ENCODE measurements at regions not wholly inside any gene's neighbourhood (a gene's known extent, or its start where the extent isn't known, plus 50 kb on each side); places are given as distances from the start of the nearest gene placed in this dataset.

- peaks cover 8% of the 10 kb centered on the region for H3K9me3 ChIP-seq (ENCODE audit: control insufficient read depth, low read length)
- no peaks in the 10 kb centered on the region for H3K36me3 ChIP-seq (ENCODE audit: control insufficient read depth, insufficient read depth, low read length)
- Mint-ChIP-seq H3K4me1 (peaks cover 32% of the 10 kb centered on the region), H3K27ac (no peak overlapping the region), H3K4me3 (no peak overlapping the region), H3K9me3 (no peaks in the 10 kb centered on the region), H3K27me3 (ENCODE audit: insufficient read depth) (peaks cover 2% of the 10 kb centered on the region), H3K36me3 (ENCODE audit: low read depth) (no peaks in the 10 kb centered on the region)
- no peak for TF ChIP-seq CTCF (conservative IDR thresholded peaks at IDR 0.05)
- no peak overlapping the region for H3K27ac ChIP-seq (ENCODE audit: low read depth, low read length)
- WGBS, 2 experiments (ENCODE audit: insufficient coverage in 1 of 2, insufficient read length in 1 of 2) = 93% methylated on average over 2 of the region's 2 CpGs
- DNase-seq = no peak
- no peak overlapping the region for H3K9ac ChIP-seq (ENCODE audit: extremely low read depth, low read length, poor library complexity, severe bottlenecking)
- no peak overlapping the region for H3K4me3 ChIP-seq (ENCODE audit: low read length)
- H3K4me1 ChIP-seq (ENCODE audit: control insufficient read depth, insufficient read depth, low read length) = peaks cover 4% of the 10 kb centered on the region
- H3K27me3 ChIP-seq (ENCODE audit: control insufficient read depth, insufficient read depth, low read length, poor library complexity, severe bottlenecking) = no peaks in the 10 kb centered on the region
Observed at GRCh38 chr15:61681038-61681418, 379.2 kb downstream of the VPS13C start.

- no peaks in the 10 kb centered on the region for H3K36me3 ChIP-seq (ENCODE audit: control insufficient read depth, insufficient read depth, low read length)
- H3K27me3 ChIP-seq (ENCODE audit: control insufficient read depth, insufficient read depth, low read length, poor library complexity, severe bottlenecking) = no peaks in the 10 kb centered on the region
- no peak overlapping the region for H3K27ac ChIP-seq (ENCODE audit: low read depth, low read length)
- H3K4me1 ChIP-seq (ENCODE audit: control insufficient read depth, insufficient read depth, low read length) = peaks cover 3% of the 10 kb centered on the region
- no peak overlapping the region for H3K9ac ChIP-seq (ENCODE audit: extremely low read depth, low read length, poor library complexity, severe bottlenecking)
- peaks cover 26% of the 10 kb centered on the region for H3K4me1 Mint-ChIP-seq
- no peak for DNase-seq
- H3K4me3 ChIP-seq (ENCODE audit: low read length) = no peak overlapping the region
- peaks cover 8% of the 10 kb centered on the region for H3K9me3 ChIP-seq (ENCODE audit: control insufficient read depth, low read length)
- 65 to 72% methylated on average over 2 to 4 of the region's 4 CpGs for WGBS, 2 experiments (ENCODE audit: insufficient coverage in 1 of 2, insufficient read length in 1 of 2)
- TF ChIP-seq CTCF (conservative IDR thresholded peaks at IDR 0.05) = no peak
- no peaks in the 10 kb centered on the region for H3K36me3 Mint-ChIP-seq (ENCODE audit: low read depth)
- no peak overlapping the region for H3K4me3 Mint-ChIP-seq
- H3K27me3 Mint-ChIP-seq (ENCODE audit: insufficient read depth) = no peaks in the 10 kb centered on the region
- no peaks in the 10 kb centered on the region for H3K9me3 Mint-ChIP-seq
- H3K27ac Mint-ChIP-seq = no peak overlapping the region
Observed at GRCh38 chr15:61680260-61681037, 379.8 kb downstream of the VPS13C start.

GRCh38 chr15:61671736-61672135, 388.5 kb downstream of the VPS13C start:
- TF ChIP-seq CTCF (conservative IDR thresholded peaks at IDR 0.05) = no peak
- no peak overlapping the region for H3K4me3 Mint-ChIP-seq
- Histone ChIP-seq H3K4me3 (ENCODE audit: low read length) (no peak overlapping the region), H3K9ac (ENCODE audit: extremely low read depth, low read length, poor library complexity, severe bottlenecking) (no peak overlapping the region), H3K27ac (ENCODE audit: low read depth, low read length) (no peak overlapping the region), H3K27me3 (ENCODE audit: control insufficient read depth, insufficient read depth, low read length, poor library complexity, severe bottlenecking) (no peaks in the 10 kb centered on the region), H3K36me3 (ENCODE audit: control insufficient read depth, insufficient read depth, low read length) (no peaks in the 10 kb centered on the region), H3K4me1 (ENCODE audit: control insufficient read depth, insufficient read depth, low read length) (no peaks in the 10 kb centered on the region), H3K9me3 (ENCODE audit: control insufficient read depth, low read length) (no peaks in the 10 kb centered on the region)
- 87 to 93% methylated on average over 3 to 6 of the region's 6 CpGs for WGBS, 2 experiments (ENCODE audit: insufficient coverage in 1 of 2, insufficient read length in 1 of 2)
- no peak overlapping the region for H3K27ac Mint-ChIP-seq
- H3K9me3 Mint-ChIP-seq = no peaks in the 10 kb centered on the region
- no peaks in the 10 kb centered on the region for H3K27me3 Mint-ChIP-seq (ENCODE audit: insufficient read depth)
- no peak for DNase-seq
- H3K36me3 Mint-ChIP-seq (ENCODE audit: low read depth) = no peaks in the 10 kb centered on the region
- H3K4me1 Mint-ChIP-seq = peaks cover 2% of the 10 kb centered on the region

Data from endodermal cell (in vitro differentiated cells).